ENCODE measurements at regions not wholly inside any gene's neighbourhood (a gene's known extent, or its start where the extent isn't known, plus 50 kb on each side); places are given as distances from the start of the nearest gene placed in this dataset.

DNA sequence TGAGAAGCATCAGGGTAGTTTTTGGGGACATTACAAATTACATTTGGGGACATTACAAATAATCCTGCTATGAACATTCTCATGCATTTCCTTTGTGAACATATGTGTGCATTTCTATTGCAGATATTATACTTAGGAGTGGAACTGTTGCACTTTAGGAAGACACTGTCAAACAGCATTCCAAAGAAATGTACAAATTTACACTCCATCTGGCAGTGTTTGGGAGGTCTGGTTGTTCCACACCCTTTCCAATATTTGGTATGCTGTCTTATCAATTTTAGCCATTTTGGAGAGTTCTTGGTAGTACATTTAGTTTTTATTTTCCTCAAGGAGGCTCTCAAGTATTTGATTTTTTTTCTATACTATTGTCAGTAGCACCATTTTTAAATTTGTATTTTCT, 419.1 kb upstream of the ARHGEF26 start:
- no peak for DNase-seq (ENCODE audit: low spot score)
- TF ChIP-seq, protein P1, sequence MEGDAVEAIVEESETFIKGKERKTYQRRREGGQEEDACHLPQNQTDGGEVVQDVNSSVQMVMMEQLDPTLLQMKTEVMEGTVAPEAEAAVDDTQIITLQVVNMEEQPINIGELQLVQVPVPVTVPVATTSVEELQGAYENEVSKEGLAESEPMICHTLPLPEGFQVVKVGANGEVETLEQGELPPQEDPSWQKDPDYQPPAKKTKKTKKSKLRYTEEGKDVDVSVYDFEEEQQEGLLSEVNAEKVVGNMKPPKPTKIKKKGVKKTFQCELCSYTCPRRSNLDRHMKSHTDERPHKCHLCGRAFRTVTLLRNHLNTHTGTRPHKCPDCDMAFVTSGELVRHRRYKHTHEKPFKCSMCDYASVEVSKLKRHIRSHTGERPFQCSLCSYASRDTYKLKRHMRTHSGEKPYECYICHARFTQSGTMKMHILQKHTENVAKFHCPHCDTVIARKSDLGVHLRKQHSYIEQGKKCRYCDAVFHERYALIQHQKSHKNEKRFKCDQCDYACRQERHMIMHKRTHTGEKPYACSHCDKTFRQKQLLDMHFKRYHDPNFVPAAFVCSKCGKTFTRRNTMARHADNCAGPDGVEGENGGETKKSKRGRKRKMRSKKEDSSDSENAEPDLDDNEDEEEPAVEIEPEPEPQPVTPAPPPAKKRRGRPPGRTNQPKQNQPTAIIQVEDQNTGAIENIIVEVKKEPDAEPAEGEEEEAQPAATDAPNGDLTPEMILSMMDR (conservative IDR thresholded peaks at IDR 0.05; ENCODE audit: low read depth, low read length): no peak
- no peak for TF ChIP-seq EZH2 (IDR thresholded peaks at IDR 0.05; ENCODE audit: borderline replicate concordance, low read depth, low read length, poor library complexity, severe bottlenecking)
- Histone ChIP-seq H3K27ac (ENCODE audit: low read depth, low read length, poor library complexity, severe bottlenecking) (no peak overlapping the region), H3K4me1 (ENCODE audit: insufficient read depth, low read length, poor library complexity, severe bottlenecking) (no peaks in the 10 kb centered on the region), H3K27me3 (replicated peaks; ENCODE audit: insufficient read depth, low read depth, low read length, poor library complexity) (peaks cover 8% of the 10 kb centered on the region), H3K9me3 (ENCODE audit: low read depth, low read length, poor library complexity, severe bottlenecking) (no peaks in the 10 kb centered on the region), H3K36me3 (ENCODE audit: insufficient read depth, low read length, poor library complexity, severe bottlenecking) (no peaks in the 10 kb centered on the region), H3K4me3 (ENCODE audit: low read depth, low read length, poor library complexity, severe bottlenecking) (no peak overlapping the region)
- CTCF ChIA-PET: no interaction called here
- BruUV-seq (replicated peaks): no TSS peak
- POLR2A ChIA-PET (ENCODE audit: low non-redundant PET): no interaction called here
- intact Hi-C loops (cut with micrococcal nuclease; ENCODE audit: unreplicated experiment): no loop called here

DNA sequence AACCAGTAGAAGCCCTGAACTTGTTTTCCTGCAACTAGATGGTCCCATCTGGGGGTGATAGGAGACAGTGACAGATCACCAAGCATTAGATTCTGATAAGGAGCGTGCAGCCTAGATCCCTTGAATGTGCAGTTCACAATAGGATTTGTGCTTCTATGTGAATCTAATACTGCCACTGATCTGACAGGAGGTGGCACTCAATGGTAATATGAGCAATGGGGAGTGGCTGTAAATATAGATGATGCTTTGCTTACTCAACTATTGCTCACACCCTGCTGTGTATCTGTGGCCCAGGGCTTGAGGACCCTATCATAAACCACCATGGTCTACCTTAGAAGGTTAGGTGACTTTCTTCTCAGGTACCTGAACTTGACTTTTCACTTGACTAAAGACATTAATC, 417.1 kb upstream of the ARHGEF26 start:
- Histone ChIP-seq H3K4me3 (ENCODE audit: low read depth, low read length, poor library complexity, severe bottlenecking) (no peak overlapping the region), H3K4me1 (ENCODE audit: insufficient read depth, low read length, poor library complexity, severe bottlenecking) (no peaks in the 10 kb centered on the region), H3K9me3 (ENCODE audit: low read depth, low read length, poor library complexity, severe bottlenecking) (no peaks in the 10 kb centered on the region), H3K27me3 (replicated peaks; ENCODE audit: insufficient read depth, low read depth, low read length, poor library complexity) (peaks cover 16% of the 10 kb centered on the region), H3K27ac (ENCODE audit: low read depth, low read length, poor library complexity, severe bottlenecking) (no peak overlapping the region), H3K36me3 (ENCODE audit: insufficient read depth, low read length, poor library complexity, severe bottlenecking) (no peaks in the 10 kb centered on the region)
- CTCF ChIA-PET: no interaction called here
- DNase-seq (ENCODE audit: low spot score): peak; percentile 5
- TF ChIP-seq, protein P1 (conservative IDR thresholded peaks at IDR 0.05; ENCODE audit: low read depth, low read length): 0 out of 2 replicates have a peak, but pooled peaks have one; percentile 26
- no peak for TF ChIP-seq EZH2 (IDR thresholded peaks at IDR 0.05; ENCODE audit: borderline replicate concordance, low read depth, low read length, poor library complexity, severe bottlenecking)
- intact Hi-C loops (cut with micrococcal nuclease; ENCODE audit: unreplicated experiment): no loop called here
- BruUV-seq (replicated peaks): no TSS peak
- POLR2A ChIA-PET (ENCODE audit: low non-redundant PET): no interaction called here

DNA sequence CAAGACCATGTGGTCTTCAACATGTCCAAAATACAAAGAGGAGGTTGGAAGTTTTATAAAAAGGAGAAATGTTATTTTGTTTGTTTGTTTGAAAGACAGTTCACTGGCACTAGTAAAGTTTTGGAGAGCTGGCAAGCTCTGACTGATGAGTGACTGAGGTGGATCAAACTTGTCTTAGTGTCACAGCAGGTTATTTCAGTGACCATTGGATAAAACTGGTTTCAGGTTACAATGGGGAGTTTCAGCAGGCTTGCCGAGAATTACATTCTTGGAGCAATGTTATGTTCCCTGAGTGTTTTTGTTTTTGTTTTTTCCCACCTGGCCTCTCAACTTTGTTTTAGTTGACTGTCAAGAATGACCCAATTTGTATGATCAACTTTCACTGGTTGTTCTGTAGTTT, 414.5 kb upstream of the ARHGEF26 start:
- CTCF ChIA-PET: no interaction called here
- Histone ChIP-seq H3K27me3 (replicated peaks; ENCODE audit: insufficient read depth, low read depth, low read length, poor library complexity) (peaks cover 8% of the 10 kb centered on the region), H3K4me3 (ENCODE audit: low read depth, low read length, poor library complexity, severe bottlenecking) (no peak overlapping the region), H3K4me1 (ENCODE audit: insufficient read depth, low read length, poor library complexity, severe bottlenecking) (no peaks in the 10 kb centered on the region), H3K36me3 (ENCODE audit: insufficient read depth, low read length, poor library complexity, severe bottlenecking) (no peaks in the 10 kb centered on the region), H3K27ac (ENCODE audit: low read depth, low read length, poor library complexity, severe bottlenecking) (no peak overlapping the region), H3K9me3 (ENCODE audit: low read depth, low read length, poor library complexity, severe bottlenecking) (peaks cover 2% of the 10 kb centered on the region)
- POLR2A ChIA-PET (ENCODE audit: low non-redundant PET): interaction anchor here (0.6 kb wide), 1 partner anchor 1722 kb away, joined by 4 read pairs; no protein-coding TSS in a partner anchor
- no peak for TF ChIP-seq EZH2 (IDR thresholded peaks at IDR 0.05; ENCODE audit: borderline replicate concordance, low read depth, low read length, poor library complexity, severe bottlenecking)
- TF ChIP-seq, protein P1 (conservative IDR thresholded peaks at IDR 0.05; ENCODE audit: low read depth, low read length): no peak
- intact Hi-C loops (cut with micrococcal nuclease; ENCODE audit: unreplicated experiment): no loop called here
- BruUV-seq (replicated peaks): no TSS peak
- no peak for DNase-seq (ENCODE audit: low spot score)
